HEK293T (cell line): ENCODE measurements at regions not wholly inside any gene's neighbourhood (a gene's known extent, or its start where the extent isn't known, plus 50 kb on each side); places are given as distances from the start of the nearest gene placed in this dataset.

Experiments used
- CTCF ChIA-PET: fragments of 350-600 bp; formaldehyde crosslinking; extraction: SDS; loops from one replicate; lab custom pipeline; 2021; ENCODE audit warnings: antibody characterized with exemption, inconsistent platforms; lab: Yijun Ruan, JAX
- POLR2A ChIA-PET: fragments of 350-600 bp; formaldehyde crosslinking; extraction: SDS; loops from one replicate; lab custom pipeline; 2020; ENCODE audit warnings: antibody characterized with exemption, inconsistent platforms; lab: Yijun Ruan, JAX
- DNase-seq: peaks from one replicate; pipeline ENCODE4 v3.0.0; 2012; ENCODE audit warnings: mixed read lengths; ENCODE audit errors: extremely low spot score
- ARNT ChIP-seq: fragments of 450-650 bp; IDR thresholded peaks from 2 replicates; pipeline ENCODE4 v1.6.1; 2017; ENCODE audit warnings: mild to moderate bottlenecking
- BHLHE40 ChIP-seq: fragments of 450-650 bp; IDR thresholded peaks from 2 replicates; pipeline ENCODE4 v1.6.1; 2016; ENCODE audit warnings: mild to moderate bottlenecking, moderate library complexity, borderline replicate concordance
- CTBP1 ChIP-seq: fragments of 450-650 bp; IDR thresholded peaks from 2 replicates; pipeline ENCODE4 v1.6.1; 2016; ENCODE audit warnings: borderline replicate concordance
- ELF4 ChIP-seq: fragments of 450-650 bp; IDR thresholded peaks from 2 replicates; pipeline ENCODE4 v1.6.1; 2017; ENCODE audit warnings: antibody characterized with exemption
- FOXA1 ChIP-seq: fragments of 450-650 bp; IDR thresholded peaks from 2 replicates; pipeline ENCODE4 v1.6.1; 2016; ENCODE audit warnings: mild to moderate bottlenecking
- FOXK2 ChIP-seq: fragments of 450-650 bp; IDR thresholded peaks from 2 replicates; pipeline ENCODE4 v1.6.1; 2016; ENCODE audit warnings: mild to moderate bottlenecking
- FOXM1 ChIP-seq: fragments of 450-650 bp; IDR thresholded peaks from 2 replicates; pipeline ENCODE4 v1.6.1; 2017; ENCODE audit warnings: mild to moderate bottlenecking, borderline replicate concordance
- HDGF ChIP-seq: fragments of 450-650 bp; IDR thresholded peaks from 2 replicates; pipeline ENCODE4 v1.6.1; 2017; ENCODE audit warnings: antibody characterized with exemption, borderline replicate concordance
- L3MBTL2 ChIP-seq: fragments of 450-650 bp; conservative IDR thresholded peaks from 2 replicates; pipeline ENCODE4 v1.6.1; 2016; ENCODE audit warnings: mild to moderate bottlenecking
- LEF1 ChIP-seq: fragments of 450-650 bp; IDR thresholded peaks from 2 replicates; pipeline ENCODE4 v1.6.1; 2017; ENCODE audit warnings: mild to moderate bottlenecking, borderline replicate concordance
- NFRKB ChIP-seq: fragments of 450-650 bp; IDR thresholded peaks from 2 replicates; pipeline ENCODE4 v1.6.1; 2016; ENCODE audit warnings: mild to moderate bottlenecking, moderate library complexity
- PKNOX1 ChIP-seq: fragments of 450-650 bp; IDR thresholded peaks from 2 replicates; pipeline ENCODE4 v1.6.1; 2016
- SP1 ChIP-seq: fragments of 450-650 bp; IDR thresholded peaks from 2 replicates; pipeline ENCODE4 v1.6.1; 2017
- SUZ12 ChIP-seq: fragments of 450-650 bp; IDR thresholded peaks from 2 replicates; pipeline ENCODE4 v1.6.1; 2016; ENCODE audit warnings: mild to moderate bottlenecking
- TARDBP ChIP-seq: fragments of 450-650 bp; IDR thresholded peaks from 2 replicates; pipeline ENCODE4 v1.6.1; 2016
- ZNF384 ChIP-seq: fragments of 450-650 bp; IDR thresholded peaks from 2 replicates; pipeline ENCODE4 v1.6.1; 2016

DNA sequence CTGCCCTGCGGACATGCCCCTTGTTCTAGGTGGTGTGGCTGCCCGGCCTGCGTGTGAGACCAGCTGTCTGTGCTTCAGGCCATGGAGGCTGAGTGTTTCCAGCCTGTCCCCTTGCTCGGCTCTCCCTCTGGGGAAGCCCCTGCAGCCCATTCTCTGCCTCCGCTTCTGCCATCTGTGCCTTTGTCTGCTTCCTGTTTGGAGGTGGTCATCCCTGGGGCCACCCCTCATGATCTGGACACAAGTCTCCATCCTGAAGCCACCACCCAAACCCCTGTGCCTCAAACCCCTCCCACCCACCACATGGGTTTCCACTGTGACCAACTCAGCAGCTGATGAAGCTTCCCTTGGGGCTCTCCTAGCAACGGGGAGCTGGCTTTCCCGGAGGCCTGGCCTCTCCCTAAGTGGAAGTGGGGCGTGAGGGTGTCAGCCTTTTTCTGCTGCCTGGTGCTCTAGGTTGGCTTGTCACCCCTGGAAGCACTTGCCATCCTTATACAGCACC lies 184.9 kb downstream of the SEC14L1 start:
- TF ChIP-seq SUZ12, result no peak
- ChIA-PET POLR2A (no interaction called here), CTCF (no interaction called here)
- peak; percentile 3 for DNase-seq

- POLR2A ChIA-PET, result no interaction called here
- TF ChIP-seq TARDBP (no peak), ZNF384 (no peak), FOXA1 (no peak), PKNOX1 (no peak), SUZ12 (no peak), NFRKB (no peak), ELF4 (no peak), FOXK2 (no peak), ARNT (no peak), FOXM1 (no peak), L3MBTL2 (no peak), SP1 (no peak), BHLHE40 (no peak), CTBP1 (no peak), HDGF (no peak), LEF1 (no peak)
- CTCF ChIA-PET, result no interaction called here
- DNase-seq, result no peak
Measured at GRCh38 chr17:77326076-77326591, 185.4 kb downstream of the SEC14L1 start.

DNA sequence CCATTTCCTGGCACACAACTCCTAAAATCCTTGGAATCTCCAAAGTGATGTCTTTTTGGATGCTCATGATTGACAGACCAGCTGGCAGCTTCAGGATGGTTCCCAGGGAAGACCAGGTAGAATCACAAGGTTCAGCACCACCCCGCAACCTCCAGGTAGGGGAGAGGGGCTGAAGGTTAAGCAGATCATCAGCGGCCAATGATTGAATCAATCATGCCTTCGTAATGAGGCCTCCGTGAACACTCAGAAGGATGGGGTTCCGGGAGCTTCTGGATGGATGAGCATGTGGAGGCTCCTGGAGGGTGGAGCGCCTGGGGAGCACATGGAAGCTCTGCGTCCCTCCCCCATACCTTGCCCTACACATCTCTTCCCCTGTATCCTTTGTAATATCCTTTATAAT lies 185.9 kb downstream of the SEC14L1 start:
- no peak for DNase-seq
- POLR2A ChIA-PET, result no interaction called here
- no peak for TF ChIP-seq ZNF384
- peak; percentile 30; the same call in 1 of the 2 replicates for TF ChIP-seq PKNOX1
- CTCF ChIA-PET, result no interaction called here

- DNase-seq, result no peak
- CTCF ChIA-PET, result no interaction called here
- POLR2A ChIA-PET, result no interaction called here
- no peak for TF ChIP-seq SP1
- no peak for TF ChIP-seq SUZ12
- TF ChIP-seq NFRKB, result no peak
- no peak for TF ChIP-seq ARNT
- TF ChIP-seq BHLHE40, result no peak
- TF ChIP-seq LEF1, result no peak
- TF ChIP-seq TARDBP, result no peak
- no peak for TF ChIP-seq PKNOX1
- TF ChIP-seq L3MBTL2, result no peak
Measured at GRCh38 chr17:77327181-77327565, 186.4 kb downstream of the SEC14L1 start.

- CTCF ChIA-PET, result interaction anchor here (0.6 kb wide), 1 partner anchor 319 kb away, joined by 3 read pairs; no protein-coding TSS in a partner anchor
- no peak for DNase-seq
- POLR2A ChIA-PET, result no interaction called here
- no peak for TF ChIP-seq FOXM1
- TF ChIP-seq ZNF384, result no peak
- TF ChIP-seq L3MBTL2, result no peak
- TF ChIP-seq ELF4, result no peak
- no peak for TF ChIP-seq FOXA1
- no peak for TF ChIP-seq FOXK2
- TF ChIP-seq ARNT, result no peak
- TF ChIP-seq SP1, result no peak
- no peak for TF ChIP-seq HDGF
- no peak for TF ChIP-seq CTBP1
- TF ChIP-seq SUZ12, result no peak
- no peak for TF ChIP-seq LEF1
Measured at GRCh38 chr17:77327566-77328464, 187.0 kb downstream of the SEC14L1 start.

- CTCF ChIA-PET, result interaction anchor here (0.7 to 1.1 kb wide), 2 partner anchors 102 to 241 kb away, joined by 3 to 4 read pairs; no protein-coding TSS in a partner anchor
- no peak for DNase-seq
- TF ChIP-seq LEF1 (no peak), NFRKB (no peak)
- POLR2A ChIA-PET, result no interaction called here
Measured at GRCh38 chr17:77328823-77329740, 188.3 kb downstream of the SEC14L1 start.
